OCI-LY7 (cell line): ENCODE measurements at regions not wholly inside any gene's neighbourhood (a gene's known extent, or its start where the extent isn't known, plus 50 kb on each side); places are given as distances from the start of the nearest gene placed in this dataset.

ENCODE experiments used
- EZH2phosphoT487 ChIP-seq: fragments of 200-600 bp; sonication (generic); IDR thresholded peaks from 2 replicates; pipeline ENCODE4 v1.6.1; 2018; ENCODE audit warnings: low read depth, borderline replicate concordance, mild to moderate bottlenecking, mixed run types, antibody characterized with exemption, low read length, moderate library complexity, mixed read lengths
- TF ChIP-seq, protein P1 (sequence below): fragments of 200-600 bp; sonication (generic); conservative IDR thresholded peaks from 2 replicates; pipeline ENCODE4 v1.5.1; 2014; ENCODE audit warnings: mild to moderate bottlenecking, antibody characterized with exemption, low read length, moderate library complexity, mixed read lengths

DNA sequence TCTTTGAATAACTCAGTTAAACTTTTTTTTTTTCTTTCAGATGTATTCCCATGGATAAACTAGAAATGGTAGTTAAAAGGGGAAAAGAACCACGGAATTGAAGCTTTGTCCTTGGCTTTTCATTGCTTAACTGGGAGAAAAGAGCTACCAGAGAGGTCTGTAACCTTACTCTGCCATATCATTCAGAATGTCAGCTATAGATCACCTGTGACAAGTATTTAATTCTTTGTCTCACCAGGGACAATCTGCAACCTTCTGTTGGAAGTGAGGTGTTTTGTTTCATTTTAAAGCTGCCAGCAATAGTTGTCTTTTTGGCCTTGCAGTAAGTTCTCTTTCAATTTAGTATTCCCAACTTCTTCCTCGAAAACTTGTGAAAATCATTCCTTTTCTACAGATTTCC is 618.4 kb downstream of the FRK start:
- TF ChIP-seq, protein P1, sequence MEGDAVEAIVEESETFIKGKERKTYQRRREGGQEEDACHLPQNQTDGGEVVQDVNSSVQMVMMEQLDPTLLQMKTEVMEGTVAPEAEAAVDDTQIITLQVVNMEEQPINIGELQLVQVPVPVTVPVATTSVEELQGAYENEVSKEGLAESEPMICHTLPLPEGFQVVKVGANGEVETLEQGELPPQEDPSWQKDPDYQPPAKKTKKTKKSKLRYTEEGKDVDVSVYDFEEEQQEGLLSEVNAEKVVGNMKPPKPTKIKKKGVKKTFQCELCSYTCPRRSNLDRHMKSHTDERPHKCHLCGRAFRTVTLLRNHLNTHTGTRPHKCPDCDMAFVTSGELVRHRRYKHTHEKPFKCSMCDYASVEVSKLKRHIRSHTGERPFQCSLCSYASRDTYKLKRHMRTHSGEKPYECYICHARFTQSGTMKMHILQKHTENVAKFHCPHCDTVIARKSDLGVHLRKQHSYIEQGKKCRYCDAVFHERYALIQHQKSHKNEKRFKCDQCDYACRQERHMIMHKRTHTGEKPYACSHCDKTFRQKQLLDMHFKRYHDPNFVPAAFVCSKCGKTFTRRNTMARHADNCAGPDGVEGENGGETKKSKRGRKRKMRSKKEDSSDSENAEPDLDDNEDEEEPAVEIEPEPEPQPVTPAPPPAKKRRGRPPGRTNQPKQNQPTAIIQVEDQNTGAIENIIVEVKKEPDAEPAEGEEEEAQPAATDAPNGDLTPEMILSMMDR: no peak
- TF ChIP-seq EZH2phosphoT487: no peak
